ENCODE measurements at regions not wholly inside any gene's neighbourhood (a gene's known extent, or its start where the extent isn't known, plus 50 kb on each side); places are given as distances from the start of the nearest gene placed in this dataset.

DNA sequence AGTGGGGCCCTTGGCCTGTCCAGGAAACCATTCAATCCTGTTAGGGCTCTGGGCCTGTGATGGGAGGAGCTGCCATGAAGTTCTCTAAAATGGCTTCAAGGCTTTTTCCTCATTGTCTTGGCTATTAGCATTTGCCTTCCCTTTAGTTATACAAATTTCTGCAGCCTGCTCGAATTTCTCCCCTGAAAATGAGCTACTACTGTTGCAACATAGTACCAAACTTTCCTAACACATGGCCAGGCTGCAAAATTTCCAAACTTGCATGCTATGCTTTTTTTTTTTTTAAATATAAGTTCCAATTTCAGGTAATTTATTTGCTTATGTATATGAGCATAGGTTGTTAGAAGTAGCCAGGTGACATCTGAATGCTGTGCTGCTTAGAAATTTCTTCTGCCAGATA, 560.8 kb upstream of the TBL1XR1 start:
- DNase-seq = no peak

GRCh38 chr3:177760803-177761202, 563.5 kb upstream of the TBL1XR1 start:
- DNase-seq = peak; percentile 95

- DNase-seq = peak; percentile 86
These were observed 567.2 kb upstream of the TBL1XR1 start for GRCh38 chr3:177764377-177764912.

DNA sequence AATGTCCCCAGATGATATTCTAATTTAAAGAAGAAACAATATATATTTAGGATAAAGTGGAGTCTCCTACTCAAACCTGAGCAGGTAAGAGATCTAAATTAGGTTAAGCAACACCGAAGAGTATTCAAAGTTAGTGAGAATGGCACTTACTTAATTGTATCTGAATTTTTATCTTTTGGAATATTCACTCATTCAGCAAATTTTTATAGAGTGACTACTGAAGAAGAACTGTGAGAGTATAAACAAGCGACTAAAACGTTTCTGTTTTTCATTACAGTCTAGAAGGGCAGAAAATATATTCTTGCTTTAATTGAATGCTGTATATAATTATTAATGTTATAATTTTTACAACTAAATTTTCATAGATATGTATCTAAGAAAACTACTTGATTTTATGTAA, 567.7 kb upstream of the TBL1XR1 start:
- DNase-seq = no peak

- peak; percentile 91 for DNase-seq
These were observed 573.3 kb upstream of the TBL1XR1 start for GRCh38 chr3:177770383-177771230.

- DNase-seq = no peak
These were observed 574.5 kb upstream of the TBL1XR1 start for GRCh38 chr3:177771780-177772179.

- DNase-seq = no peak
These were observed 575.8 kb upstream of the TBL1XR1 start for GRCh38 chr3:177772908-177773557.

- no peak for DNase-seq
These were observed 576.4 kb upstream of the TBL1XR1 start for GRCh38 chr3:177773717-177774116.

DNA sequence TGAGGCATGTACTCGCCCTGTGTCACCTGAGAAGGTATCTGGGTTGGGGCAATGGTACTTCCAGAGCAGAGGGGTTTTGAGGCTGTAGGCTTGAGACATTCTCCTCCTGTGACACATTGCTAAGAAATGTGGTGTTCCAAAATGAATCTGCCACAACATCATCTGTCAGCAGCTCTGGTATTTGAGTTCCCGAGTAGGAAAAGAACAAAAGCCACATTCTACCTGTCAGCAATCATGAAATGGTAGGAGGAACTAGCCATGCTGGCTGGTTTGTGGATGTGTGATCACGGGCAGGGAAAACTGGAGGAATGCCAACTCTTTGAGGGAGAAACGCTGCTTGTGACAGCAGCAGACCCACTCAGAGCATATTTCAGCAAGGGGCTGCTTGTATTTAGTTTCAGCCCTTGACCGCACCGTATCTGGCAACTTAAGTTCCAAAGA, 579.4 kb upstream of the TBL1XR1 start:
- peak; percentile 83 for DNase-seq

GRCh38 chr3:177777699-177778098, 580.4 kb upstream of the TBL1XR1 start:
- peak; percentile 58 for DNase-seq

- DNase-seq = no peak
These were observed 581.4 kb upstream of the TBL1XR1 start for GRCh38 chr3:177778633-177779032.

DNA sequence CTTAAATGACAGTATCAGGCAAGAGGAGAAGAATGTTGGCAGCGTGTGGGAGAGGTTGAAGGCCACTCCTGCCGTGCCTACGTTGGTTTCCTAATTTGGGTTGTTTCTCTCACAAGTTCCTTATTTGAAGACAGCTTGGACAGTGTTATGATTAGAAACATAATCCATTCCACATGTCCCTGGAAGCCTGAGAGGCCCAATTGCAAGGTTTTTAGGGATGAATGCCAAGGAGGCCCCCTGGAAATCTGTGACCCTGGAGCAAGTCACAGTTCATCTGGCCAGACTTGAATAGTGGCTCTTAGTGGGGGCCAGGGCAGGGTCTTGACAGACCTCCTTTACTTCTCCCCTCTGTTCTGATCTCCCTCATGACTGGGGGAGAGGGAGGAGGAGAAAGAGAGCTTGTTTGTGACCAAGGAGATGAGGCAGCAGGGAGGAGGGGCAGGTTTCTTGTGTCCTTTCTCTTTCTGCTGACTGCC, 584.4 kb upstream of the TBL1XR1 start:
- peak; percentile 94 for DNase-seq

- no peak for DNase-seq
These were observed 586.1 kb upstream of the TBL1XR1 start for GRCh38 chr3:177783338-177783737.

DNA sequence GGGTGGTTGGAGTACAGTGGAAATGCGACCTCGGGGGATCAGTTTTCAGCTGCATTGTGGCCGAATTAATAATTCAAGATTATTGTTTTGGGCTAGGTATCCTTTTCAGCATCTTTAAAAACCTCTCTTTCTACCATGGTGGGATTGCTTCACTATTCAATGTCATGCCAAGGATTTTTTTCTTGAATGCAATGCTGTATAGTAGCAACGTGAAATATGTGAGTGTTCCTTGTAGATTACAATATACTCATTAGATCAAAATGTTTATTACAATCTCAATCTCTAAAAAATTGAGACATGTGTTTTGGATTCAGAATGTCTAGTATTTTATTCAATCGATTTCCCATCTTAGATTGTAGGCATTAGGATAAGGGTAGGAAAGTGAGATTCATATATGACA, 586.5 kb upstream of the TBL1XR1 start:
- DNase-seq = no peak

GRCh38 chr3:177787279-177788041, 590.2 kb upstream of the TBL1XR1 start:
- no peak for DNase-seq

GRCh38 chr3:177789500-177789899, 592.2 kb upstream of the TBL1XR1 start:
- no peak for DNase-seq

DNA sequence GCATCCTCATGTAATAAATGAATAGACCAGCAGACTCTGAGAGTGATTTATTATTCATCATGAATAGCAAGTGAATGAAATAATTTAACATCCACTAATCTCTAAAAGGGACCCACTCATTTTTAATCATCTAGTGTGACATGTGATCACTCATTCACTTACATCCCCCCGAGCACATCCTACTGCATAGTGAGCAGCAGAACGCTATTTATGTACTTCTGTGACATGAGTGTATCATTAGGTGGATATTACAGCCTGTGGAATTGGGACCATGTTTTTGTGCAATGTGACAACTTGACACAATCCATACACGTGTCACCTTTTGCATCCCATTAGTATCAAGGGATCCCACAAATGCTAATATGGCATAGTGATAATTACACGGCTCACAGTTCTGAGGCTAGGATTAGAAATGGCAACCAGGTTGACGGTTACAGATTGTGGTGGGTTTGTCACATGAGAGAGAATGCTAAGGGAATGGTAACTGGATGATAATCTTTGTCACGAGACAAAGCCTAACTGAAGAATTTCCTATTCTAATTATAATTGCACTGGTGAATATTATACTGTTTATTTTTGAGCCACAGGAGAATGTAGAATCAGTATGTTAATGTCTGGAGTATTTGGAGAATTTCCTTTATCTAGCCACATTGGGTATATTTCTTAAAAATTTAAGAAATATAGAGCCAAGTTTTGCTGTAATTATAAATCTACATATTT, 595.2 kb upstream of the TBL1XR1 start:
- DNase-seq = peak; percentile 81

GRCh38 chr3:177793451-177793850, 596.2 kb upstream of the TBL1XR1 start:
- DNase-seq = no peak

- peak; percentile 77 for DNase-seq
These were observed 597.9 kb upstream of the TBL1XR1 start for GRCh38 chr3:177795216-177795615.

DNA sequence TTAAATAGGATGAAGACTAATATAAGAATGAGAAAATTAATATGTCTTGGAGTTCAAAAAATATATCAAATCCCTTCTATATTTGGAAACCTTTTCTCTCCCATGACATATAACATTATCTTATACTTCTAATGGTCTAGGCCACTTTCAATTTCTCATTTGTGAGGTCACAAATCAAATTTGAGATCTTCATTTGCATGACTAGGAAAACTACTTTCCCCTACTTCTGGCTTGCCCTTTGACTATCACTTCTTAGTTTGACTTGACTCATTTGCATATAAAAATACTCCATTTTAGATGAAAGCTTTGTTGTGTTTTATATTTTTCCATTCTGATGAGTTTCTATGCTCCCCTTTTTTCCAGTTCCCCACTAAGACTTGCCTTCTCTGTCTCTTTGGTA, 598.6 kb upstream of the TBL1XR1 start:
- DNase-seq = no peak

DNA sequence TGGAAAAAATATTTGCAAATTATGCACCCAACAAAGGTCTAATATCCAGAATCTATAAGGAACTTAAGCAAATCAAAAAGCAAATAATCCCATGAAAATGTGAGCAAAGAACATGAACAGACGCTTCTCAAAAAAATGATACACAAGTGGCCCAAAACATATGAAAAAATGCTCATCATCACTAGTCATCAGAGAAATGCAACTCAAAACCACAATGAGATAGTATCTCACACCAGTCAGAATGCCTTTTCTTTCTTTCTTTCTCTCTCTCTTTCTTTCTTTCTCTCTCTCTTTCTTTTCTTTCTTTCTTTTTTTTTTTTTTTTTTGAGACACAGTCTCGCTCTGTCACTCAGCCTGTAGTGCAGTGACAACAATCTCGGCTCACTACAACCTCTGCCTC, 602.9 kb upstream of the TBL1XR1 start:
- peak; percentile 78 for DNase-seq

DNA sequence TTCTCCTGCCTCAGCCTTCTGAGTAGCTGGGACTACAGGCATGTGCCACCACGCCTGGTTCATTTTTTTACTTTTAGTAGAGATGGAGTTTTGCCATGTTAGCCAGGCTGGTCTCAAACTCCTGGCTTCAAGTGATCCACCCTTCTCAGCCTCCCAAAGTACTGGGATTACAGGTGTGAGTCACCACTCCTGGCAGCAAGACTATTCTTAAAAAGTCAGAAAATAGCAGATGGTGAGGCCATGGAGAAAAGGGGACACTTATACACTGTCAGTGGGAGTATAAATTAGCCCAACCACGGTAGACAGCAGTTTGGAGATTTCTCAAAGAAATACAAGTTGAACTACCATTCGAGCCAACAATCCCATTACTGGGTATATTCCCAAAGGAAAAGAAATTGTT, 603.3 kb upstream of the TBL1XR1 start:
- DNase-seq = peak; percentile 47

All from fibroblast of skin of scalp (primary cell).